ENCODE measurements at regions not wholly inside any gene's neighbourhood (a gene's known extent, or its start where the extent isn't known, plus 50 kb on each side); places are given as distances from the start of the nearest gene placed in this dataset.
"Not testable (repeated sequence)": the region's sequence is repeated elsewhere in the genome, so short reads cannot be mapped to it uniquely, and the experiment has no call there.

- no peaks in the 10 kb centered on the region for H3K36me3 ChIP-seq
- no peak for ATAC-seq
- no peak overlapping the region for H3K27ac ChIP-seq
- TF ChIP-seq CTCF (IDR thresholded peaks at IDR 0.05), result no peak
- intact Hi-C loops (cut with DNase I), result no loop called here
- H3K4me1 ChIP-seq, result no peaks in the 10 kb centered on the region
- H3K9me3 ChIP-seq, result no peaks in the 10 kb centered on the region
- DNase-seq, result peak; percentile 9
- H3K4me3 ChIP-seq, result no peak overlapping the region
- H3K27me3 ChIP-seq, result no peaks in the 10 kb centered on the region
These were observed 236.7 kb downstream of the ASMT start for GRCh38 chrX:1851527-1851926.

GRCh38 chrX:1852082-1852481 lies 237.2 kb downstream of the ASMT start:
- intact Hi-C loops (cut with DNase I), result no loop called here
- no peaks in the 10 kb centered on the region for H3K9me3 ChIP-seq
- no peaks in the 10 kb centered on the region for H3K27me3 ChIP-seq
- H3K27ac ChIP-seq, result no peak overlapping the region
- H3K36me3 ChIP-seq, result no peaks in the 10 kb centered on the region
- ATAC-seq (no peak), DNase-seq (no peak)
- no peak for TF ChIP-seq CTCF (IDR thresholded peaks at IDR 0.05)
- no peak overlapping the region for H3K4me3 ChIP-seq
- H3K4me1 ChIP-seq, result no peaks in the 10 kb centered on the region

GRCh38 chrX:1853447-1853846 lies 238.6 kb downstream of the ASMT start:
- no peak overlapping the region for H3K27ac ChIP-seq
- no peaks in the 10 kb centered on the region for H3K4me1 ChIP-seq
- ATAC-seq (no peak), DNase-seq (no peak)
- intact Hi-C loops (cut with DNase I), result no loop called here
- no peaks in the 10 kb centered on the region for H3K36me3 ChIP-seq
- H3K4me3 ChIP-seq, result no peak overlapping the region
- H3K9me3 ChIP-seq, result no peaks in the 10 kb centered on the region
- TF ChIP-seq CTCF (IDR thresholded peaks at IDR 0.05), result no peak
- H3K27me3 ChIP-seq, result no peaks in the 10 kb centered on the region

- ATAC-seq (no peak), DNase-seq (no peak)
- Histone ChIP-seq H3K36me3 (no peaks in the 10 kb centered on the region), H3K4me1 (no peaks in the 10 kb centered on the region), H3K4me3 (no peak overlapping the region), H3K9me3 (no peaks in the 10 kb centered on the region), H3K27me3 (no peaks in the 10 kb centered on the region), H3K27ac (no peak overlapping the region)
- intact Hi-C loops (cut with DNase I), result no loop called here
- TF ChIP-seq CTCF (IDR thresholded peaks at IDR 0.05), result no peak
These were observed 239.1 kb downstream of the ASMT start for GRCh38 chrX:1853916-1854315.

- H3K9me3 ChIP-seq; H3K36me3 ChIP-seq; H3K27ac ChIP-seq; ATAC-seq; H3K4me1 ChIP-seq; H3K27me3 ChIP-seq; intact Hi-C loops (cut with DNase I); H3K4me3 ChIP-seq: not testable (repeated sequence)
- DNase-seq, result peak; percentile 19
These were observed 240.0 kb downstream of the ASMT start for GRCh38 chrX:1854861-1855260.

- ATAC-seq; H3K9me3 ChIP-seq; intact Hi-C loops (cut with DNase I); H3K27ac ChIP-seq; H3K4me3 ChIP-seq; H3K27me3 ChIP-seq; H3K36me3 ChIP-seq; DNase-seq; H3K4me1 ChIP-seq: not testable (repeated sequence)
These were observed 244.4 kb downstream of the ASMT start for GRCh38 chrX:1859266-1859665.

- no peak for TF ChIP-seq CTCF (IDR thresholded peaks at IDR 0.05)
- intact Hi-C loops (cut with DNase I), result no loop called here
- ATAC-seq (no peak), DNase-seq (no peak)
- H3K27ac ChIP-seq, result no peak overlapping the region
- H3K27me3 ChIP-seq, result no peaks in the 10 kb centered on the region
- H3K36me3 ChIP-seq, result no peaks in the 10 kb centered on the region
- no peaks in the 10 kb centered on the region for H3K9me3 ChIP-seq
- H3K4me1 ChIP-seq, result no peaks in the 10 kb centered on the region
- H3K4me3 ChIP-seq, result no peak overlapping the region
These were observed 246.2 kb downstream of the ASMT start for GRCh38 chrX:1860936-1861594.

- H3K9me3 ChIP-seq; H3K27me3 ChIP-seq; ATAC-seq; DNase-seq; H3K4me1 ChIP-seq; intact Hi-C loops (cut with DNase I); H3K36me3 ChIP-seq; H3K4me3 ChIP-seq; H3K27ac ChIP-seq: not testable (repeated sequence)
These were observed 249.1 kb downstream of the ASMT start for GRCh38 chrX:1863995-1864394.

All from upper lobe of right lung (tissue), 1 donor.